ENCODE measurements at regions not wholly inside any gene's neighbourhood (a gene's known extent, or its start where the extent isn't known, plus 50 kb on each side); places are given as distances from the start of the nearest gene placed in this dataset.

DNA sequence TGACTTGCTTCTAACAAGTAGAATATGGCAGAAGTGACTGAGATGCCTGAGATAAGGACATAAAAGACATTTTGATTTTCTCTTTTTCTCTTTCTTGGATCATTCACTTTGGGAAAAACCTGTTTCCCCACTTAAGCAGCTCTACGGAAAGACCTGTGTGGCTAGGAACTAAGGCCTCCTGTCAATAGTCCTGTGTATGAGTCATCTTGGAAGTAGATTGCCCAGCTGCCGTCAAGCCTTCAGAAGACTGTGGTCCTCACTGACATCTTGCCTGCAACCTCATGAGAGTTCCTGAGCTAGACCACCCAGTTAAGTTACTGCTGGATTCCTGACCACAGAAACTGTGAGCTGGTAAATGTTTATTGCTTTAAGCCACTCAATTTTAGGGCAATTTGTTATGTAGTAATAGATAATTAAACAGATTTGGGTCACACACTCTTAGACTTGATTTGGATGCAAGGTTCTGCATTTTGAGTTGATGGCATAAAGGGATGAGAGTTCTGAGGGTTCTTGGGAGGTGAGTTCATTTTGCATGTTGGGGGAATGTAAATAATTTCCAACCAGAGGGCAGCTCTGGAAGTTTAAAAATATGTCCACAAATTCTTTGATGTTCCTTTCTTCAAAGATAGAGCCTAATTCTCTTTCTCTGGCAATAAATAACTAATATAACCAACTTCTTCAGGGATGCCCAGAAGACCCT is 229.2 kb downstream of the SQOR start:
- ChIA-PET RAD21 (ENCODE audit: low non-redundant PET in 1 of 2, low total read pairs in 2 of 2, uncharacterized antibody in 2 of 2, unreplicated experiment in 2 of 2) (no interaction called here), POLR2A (no interaction called here), CTCF (no interaction called here)
- no peaks in the 10 kb centered on the region; a peak in 1 of 4 replicates for H3K9me3 ChIP-seq (ENCODE audit: control insufficient read depth in 1 of 2, insufficient read depth in 1 of 2, low read depth in 1 of 2, low read length in 2 of 2)
- no peak for TF ChIP-seq EZH2phosphoT487 (IDR thresholded peaks at IDR 0.05; ENCODE audit: borderline replicate concordance)
- TF ChIP-seq, protein P1, sequence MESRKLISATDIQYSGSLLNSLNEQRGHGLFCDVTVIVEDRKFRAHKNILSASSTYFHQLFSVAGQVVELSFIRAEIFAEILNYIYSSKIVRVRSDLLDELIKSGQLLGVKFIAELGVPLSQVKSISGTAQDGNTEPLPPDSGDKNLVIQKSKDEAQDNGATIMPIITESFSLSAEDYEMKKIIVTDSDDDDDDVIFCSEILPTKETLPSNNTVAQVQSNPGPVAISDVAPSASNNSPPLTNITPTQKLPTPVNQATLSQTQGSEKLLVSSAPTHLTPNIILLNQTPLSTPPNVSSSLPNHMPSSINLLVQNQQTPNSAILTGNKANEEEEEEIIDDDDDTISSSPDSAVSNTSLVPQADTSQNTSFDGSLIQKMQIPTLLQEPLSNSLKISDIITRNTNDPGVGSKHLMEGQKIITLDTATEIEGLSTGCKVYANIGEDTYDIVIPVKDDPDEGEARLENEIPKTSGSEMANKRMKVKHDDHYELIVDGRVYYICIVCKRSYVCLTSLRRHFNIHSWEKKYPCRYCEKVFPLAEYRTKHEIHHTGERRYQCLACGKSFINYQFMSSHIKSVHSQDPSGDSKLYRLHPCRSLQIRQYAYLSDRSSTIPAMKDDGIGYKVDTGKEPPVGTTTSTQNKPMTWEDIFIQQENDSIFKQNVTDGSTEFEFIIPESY (IDR thresholded peaks at IDR 0.05; ENCODE audit: extremely low read depth, insufficient replicate concordance, low read length), result no peak
- TF ChIP-seq, protein P2, sequence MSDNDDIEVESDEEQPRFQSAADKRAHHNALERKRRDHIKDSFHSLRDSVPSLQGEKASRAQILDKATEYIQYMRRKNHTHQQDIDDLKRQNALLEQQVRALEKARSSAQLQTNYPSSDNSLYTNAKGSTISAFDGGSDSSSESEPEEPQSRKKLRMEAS (IDR thresholded peaks at IDR 0.05), result no peak
- TF ChIP-seq ELF1 (IDR thresholded peaks at IDR 0.05; ENCODE audit: borderline replicate concordance, low read depth), result no peak
- BruUV-seq (replicated peaks), result no TSS peak
- no peaks in the 10 kb centered on the region for H3K4me1 ChIP-seq (ENCODE audit: control insufficient read depth in 1 of 2, insufficient read depth in 2 of 2, low read length in 2 of 2)
- H3K9me2 ChIP-seq (ENCODE audit: insufficient read depth), result no peaks in the 10 kb centered on the region
- no peaks in the 10 kb centered on the region for H4K20me1 ChIP-seq (ENCODE audit: insufficient read depth)
- H3K4me2 ChIP-seq (ENCODE audit: low read length), result no peak overlapping the region
- no peak overlapping the region for H2AFZ ChIP-seq (ENCODE audit: low read depth, low read length, poor library complexity, severe bottlenecking)
- H3K36me3 ChIP-seq (ENCODE audit: control insufficient read depth in 1 of 2, insufficient read depth in 2 of 2, low read length in 2 of 2), result no peaks in the 10 kb centered on the region
- intact Hi-C loops (cut with micrococcal nuclease), result no loop called here
- no peaks in the 10 kb centered on the region for H3K27me3 ChIP-seq (ENCODE audit: insufficient read depth, low read length)
- H3K27ac ChIP-seq (ENCODE audit: low read depth, low read length), result no peak overlapping the region
- H3K9ac ChIP-seq (ENCODE audit: low read length), result no peak overlapping the region
- no peak for ATAC-seq
- no peaks in the 10 kb centered on the region for H3K79me2 ChIP-seq (ENCODE audit: insufficient read depth, low read length)
- no peak for DNase-seq (ENCODE audit: low read depth, low spot score)
- H3K4me3 ChIP-seq (replicated peaks in 1 of 2; ENCODE audit: low read depth in 1 of 2, low read length in 2 of 2), result no peak overlapping the region

DNA sequence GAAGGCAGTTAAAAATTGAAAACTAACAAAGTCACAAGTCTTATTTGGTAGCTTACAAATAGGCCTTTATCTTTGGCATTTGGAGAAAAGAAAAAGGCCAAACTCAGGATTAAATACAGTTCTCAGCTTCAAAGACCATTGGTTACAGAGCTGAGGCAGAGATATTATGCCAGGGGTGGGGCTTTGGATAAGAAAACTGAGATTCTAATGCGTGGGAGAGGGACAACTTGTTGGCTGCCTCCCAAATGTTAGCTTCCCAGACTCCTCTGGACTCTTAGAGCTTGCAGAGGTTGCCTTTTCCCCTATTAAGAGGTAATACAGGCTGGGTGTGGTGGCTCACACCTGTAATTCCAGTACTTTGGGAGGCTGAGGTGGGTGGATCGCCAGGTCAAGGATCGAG is 231.8 kb downstream of the SQOR start:
- ChIA-PET CTCF (no interaction called here), RAD21 (ENCODE audit: low non-redundant PET in 1 of 2, low total read pairs in 2 of 2, uncharacterized antibody in 2 of 2, unreplicated experiment in 2 of 2) (no interaction called here), POLR2A (no interaction called here)
- Histone ChIP-seq H2AFZ (ENCODE audit: low read depth, low read length, poor library complexity, severe bottlenecking) (no peak overlapping the region), H3K9ac (ENCODE audit: low read length) (no peak overlapping the region), H3K4me1 (ENCODE audit: control insufficient read depth in 1 of 2, insufficient read depth in 2 of 2, low read length in 2 of 2) (no peaks in the 10 kb centered on the region), H3K4me2 (ENCODE audit: low read length) (no peak overlapping the region), H3K36me3 (ENCODE audit: control insufficient read depth in 1 of 2, insufficient read depth in 2 of 2, low read length in 2 of 2) (no peaks in the 10 kb centered on the region), H3K27me3 (ENCODE audit: insufficient read depth, low read length) (no peaks in the 10 kb centered on the region), H4K20me1 (ENCODE audit: insufficient read depth) (no peaks in the 10 kb centered on the region), H3K27ac (ENCODE audit: low read depth, low read length) (no peak overlapping the region), H3K79me2 (ENCODE audit: insufficient read depth, low read length) (no peaks in the 10 kb centered on the region), H3K9me3 (ENCODE audit: control insufficient read depth in 1 of 2, insufficient read depth in 1 of 2, low read depth in 1 of 2, low read length in 2 of 2) (peaks cover 0 to 2% of the 10 kb centered on the region in 2 experiments; a peak in 1 of 4 replicates), H3K4me3 (replicated peaks in 1 of 2; ENCODE audit: low read depth in 1 of 2, low read length in 2 of 2) (no peak overlapping the region), H3K9me2 (ENCODE audit: insufficient read depth) (no peaks in the 10 kb centered on the region)
- intact Hi-C loops (cut with micrococcal nuclease), result no loop called here
- no TSS peak for BruUV-seq (replicated peaks)
- DNase-seq (ENCODE audit: low read depth, low spot score) (no peak), ATAC-seq (no peak)
- no peak for TF ChIP-seq POLR2AphosphoS5 (IDR thresholded peaks at IDR 0.05; ENCODE audit: low read depth, low read length)
- TF ChIP-seq, protein P3, sequence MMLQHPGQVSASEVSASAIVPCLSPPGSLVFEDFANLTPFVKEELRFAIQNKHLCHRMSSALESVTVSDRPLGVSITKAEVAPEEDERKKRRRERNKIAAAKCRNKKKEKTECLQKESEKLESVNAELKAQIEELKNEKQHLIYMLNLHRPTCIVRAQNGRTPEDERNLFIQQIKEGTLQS (IDR thresholded peaks at IDR 0.05), result no peak
- TF ChIP-seq EZH2phosphoT487 (IDR thresholded peaks at IDR 0.05; ENCODE audit: borderline replicate concordance), result no peak
- no peak for TF ChIP-seq JUND (IDR thresholded peaks at IDR 0.05)
- no peak for TF ChIP-seq SIN3A (IDR thresholded peaks at IDR 0.05; ENCODE audit: low read depth)
- no peak for TF ChIP-seq ELF1 (IDR thresholded peaks at IDR 0.05; ENCODE audit: borderline replicate concordance, low read depth)
- TF ChIP-seq, protein P4, sequence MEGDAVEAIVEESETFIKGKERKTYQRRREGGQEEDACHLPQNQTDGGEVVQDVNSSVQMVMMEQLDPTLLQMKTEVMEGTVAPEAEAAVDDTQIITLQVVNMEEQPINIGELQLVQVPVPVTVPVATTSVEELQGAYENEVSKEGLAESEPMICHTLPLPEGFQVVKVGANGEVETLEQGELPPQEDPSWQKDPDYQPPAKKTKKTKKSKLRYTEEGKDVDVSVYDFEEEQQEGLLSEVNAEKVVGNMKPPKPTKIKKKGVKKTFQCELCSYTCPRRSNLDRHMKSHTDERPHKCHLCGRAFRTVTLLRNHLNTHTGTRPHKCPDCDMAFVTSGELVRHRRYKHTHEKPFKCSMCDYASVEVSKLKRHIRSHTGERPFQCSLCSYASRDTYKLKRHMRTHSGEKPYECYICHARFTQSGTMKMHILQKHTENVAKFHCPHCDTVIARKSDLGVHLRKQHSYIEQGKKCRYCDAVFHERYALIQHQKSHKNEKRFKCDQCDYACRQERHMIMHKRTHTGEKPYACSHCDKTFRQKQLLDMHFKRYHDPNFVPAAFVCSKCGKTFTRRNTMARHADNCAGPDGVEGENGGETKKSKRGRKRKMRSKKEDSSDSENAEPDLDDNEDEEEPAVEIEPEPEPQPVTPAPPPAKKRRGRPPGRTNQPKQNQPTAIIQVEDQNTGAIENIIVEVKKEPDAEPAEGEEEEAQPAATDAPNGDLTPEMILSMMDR (IDR thresholded peaks at IDR 0.05 in 2 of 3, conservative IDR thresholded peaks at IDR 0.05 in 1 of 3; ENCODE audit: borderline replicate concordance in 1 of 3, insufficient read depth in 1 of 3, low read depth in 2 of 3, low read length in 2 of 3), result no peak
- TF ChIP-seq SRF (IDR thresholded peaks at IDR 0.05; ENCODE audit: low read depth), result no peak
- TF ChIP-seq, protein P2 (IDR thresholded peaks at IDR 0.05), result no peak
- TF ChIP-seq YY1 (IDR thresholded peaks at IDR 0.05; ENCODE audit: extremely low read depth, insufficient replicate concordance, low read depth, low read length), result no peak
- TF ChIP-seq CEBPB (IDR thresholded peaks at IDR 0.05; ENCODE audit: low read depth), result no peak
- TF ChIP-seq ZFX (IDR thresholded peaks at IDR 0.05), result no peak
- no peak for TF ChIP-seq RAD21 (IDR thresholded peaks at IDR 0.05; ENCODE audit: low read depth)
- TF ChIP-seq TCF7L2 (IDR thresholded peaks at IDR 0.05; ENCODE audit: borderline replicate concordance, extremely low read depth, insufficient read depth, insufficient read length), result no peak
- TF ChIP-seq EGR1 (IDR thresholded peaks at IDR 0.05; ENCODE audit: low read depth), result no peak

All from HCT116 (cell line).